ENCODE measurements at regions not wholly inside any gene's neighbourhood (a gene's known extent, or its start where the extent isn't known, plus 50 kb on each side); places are given as distances from the start of the nearest gene placed in this dataset.

- no peak for DNase-seq
- H3K36me3 Mint-ChIP-seq (ENCODE audit: low read depth), result no peaks in the 10 kb centered on the region
- H3K9me3 Mint-ChIP-seq, result no peaks in the 10 kb centered on the region
- POLR2A ChIA-PET, result no interaction called here
- no peak for ATAC-seq
- TF ChIP-seq, protein P1, sequence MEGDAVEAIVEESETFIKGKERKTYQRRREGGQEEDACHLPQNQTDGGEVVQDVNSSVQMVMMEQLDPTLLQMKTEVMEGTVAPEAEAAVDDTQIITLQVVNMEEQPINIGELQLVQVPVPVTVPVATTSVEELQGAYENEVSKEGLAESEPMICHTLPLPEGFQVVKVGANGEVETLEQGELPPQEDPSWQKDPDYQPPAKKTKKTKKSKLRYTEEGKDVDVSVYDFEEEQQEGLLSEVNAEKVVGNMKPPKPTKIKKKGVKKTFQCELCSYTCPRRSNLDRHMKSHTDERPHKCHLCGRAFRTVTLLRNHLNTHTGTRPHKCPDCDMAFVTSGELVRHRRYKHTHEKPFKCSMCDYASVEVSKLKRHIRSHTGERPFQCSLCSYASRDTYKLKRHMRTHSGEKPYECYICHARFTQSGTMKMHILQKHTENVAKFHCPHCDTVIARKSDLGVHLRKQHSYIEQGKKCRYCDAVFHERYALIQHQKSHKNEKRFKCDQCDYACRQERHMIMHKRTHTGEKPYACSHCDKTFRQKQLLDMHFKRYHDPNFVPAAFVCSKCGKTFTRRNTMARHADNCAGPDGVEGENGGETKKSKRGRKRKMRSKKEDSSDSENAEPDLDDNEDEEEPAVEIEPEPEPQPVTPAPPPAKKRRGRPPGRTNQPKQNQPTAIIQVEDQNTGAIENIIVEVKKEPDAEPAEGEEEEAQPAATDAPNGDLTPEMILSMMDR (IDR thresholded peaks at IDR 0.05), result no peak
- H3K4me1 Mint-ChIP-seq (ENCODE audit: low read depth), result no peaks in the 10 kb centered on the region
- H3K27me3 Mint-ChIP-seq, result no peaks in the 10 kb centered on the region
- CTCF ChIA-PET, result no interaction called here
- intact Hi-C loops (cut with micrococcal nuclease), result no loop called here
- H3K4me3 Mint-ChIP-seq, result no peak overlapping the region
- no peak overlapping the region for H3K27ac Mint-ChIP-seq
Measured at GRCh38 chr5:82858151-82859025, 218.8 kb downstream of the TMEM167A start.

GRCh38 chr5:82855893-82856550 lies 221.2 kb downstream of the TMEM167A start:
- H3K4me3 Mint-ChIP-seq, result no peak overlapping the region
- CTCF ChIA-PET, result no interaction called here
- no peaks in the 10 kb centered on the region for H3K36me3 Mint-ChIP-seq (ENCODE audit: low read depth)
- intact Hi-C loops (cut with micrococcal nuclease), result no loop called here
- H3K9me3 Mint-ChIP-seq, result no peaks in the 10 kb centered on the region
- TF ChIP-seq, protein P1 (IDR thresholded peaks at IDR 0.05), result no peak
- H3K27me3 Mint-ChIP-seq, result no peaks in the 10 kb centered on the region
- no peaks in the 10 kb centered on the region for H3K4me1 Mint-ChIP-seq (ENCODE audit: low read depth)
- ATAC-seq, result no peak
- H3K27ac Mint-ChIP-seq, result no peak overlapping the region
- DNase-seq, result no peak
- POLR2A ChIA-PET, result no interaction called here

DNA sequence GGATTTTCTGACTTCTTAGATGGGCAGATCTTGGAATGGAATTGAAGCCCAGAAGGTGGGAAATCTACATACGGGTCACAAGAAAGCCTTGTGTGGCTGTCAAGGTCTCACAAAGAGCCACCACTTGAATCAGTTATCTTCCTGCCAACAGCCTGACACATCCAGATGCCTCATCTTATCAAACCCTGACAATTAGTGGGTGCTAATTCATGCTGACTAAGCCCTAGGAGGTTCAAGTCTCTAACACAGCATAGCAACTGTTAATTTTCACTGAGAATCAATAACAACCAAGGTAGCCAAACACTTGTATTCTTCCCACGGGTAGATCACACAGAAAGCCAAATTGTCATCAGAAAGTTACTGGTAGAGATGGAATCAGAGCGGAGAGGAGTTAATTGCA lies 222.2 kb downstream of the TMEM167A start:
- CTCF ChIA-PET, result no interaction called here
- H3K27ac Mint-ChIP-seq, result no peak overlapping the region
- H3K27me3 Mint-ChIP-seq, result no peaks in the 10 kb centered on the region
- POLR2A ChIA-PET, result no interaction called here
- no peaks in the 10 kb centered on the region for H3K4me1 Mint-ChIP-seq (ENCODE audit: low read depth)
- no peak overlapping the region for H3K4me3 Mint-ChIP-seq
- ATAC-seq (no peak), DNase-seq (no peak)
- H3K36me3 Mint-ChIP-seq (ENCODE audit: low read depth), result no peaks in the 10 kb centered on the region
- TF ChIP-seq, protein P1 (IDR thresholded peaks at IDR 0.05), result no peak
- no peaks in the 10 kb centered on the region for H3K9me3 Mint-ChIP-seq
- intact Hi-C loops (cut with micrococcal nuclease), result no loop called here

GRCh38 chr5:82851471-82851870 lies 225.7 kb downstream of the TMEM167A start:
- H3K4me1 Mint-ChIP-seq (ENCODE audit: low read depth), result no peaks in the 10 kb centered on the region
- ChIA-PET POLR2A (no interaction called here), CTCF (no interaction called here)
- H3K4me3 Mint-ChIP-seq, result no peak overlapping the region
- ATAC-seq (no peak), DNase-seq (no peak)
- TF ChIP-seq, protein P1 (IDR thresholded peaks at IDR 0.05), result no peak
- no peaks in the 10 kb centered on the region for H3K36me3 Mint-ChIP-seq (ENCODE audit: low read depth)
- H3K27ac Mint-ChIP-seq, result no peak overlapping the region
- intact Hi-C loops (cut with micrococcal nuclease), result no loop called here
- H3K27me3 Mint-ChIP-seq, result no peaks in the 10 kb centered on the region
- no peaks in the 10 kb centered on the region for H3K9me3 Mint-ChIP-seq

DNA sequence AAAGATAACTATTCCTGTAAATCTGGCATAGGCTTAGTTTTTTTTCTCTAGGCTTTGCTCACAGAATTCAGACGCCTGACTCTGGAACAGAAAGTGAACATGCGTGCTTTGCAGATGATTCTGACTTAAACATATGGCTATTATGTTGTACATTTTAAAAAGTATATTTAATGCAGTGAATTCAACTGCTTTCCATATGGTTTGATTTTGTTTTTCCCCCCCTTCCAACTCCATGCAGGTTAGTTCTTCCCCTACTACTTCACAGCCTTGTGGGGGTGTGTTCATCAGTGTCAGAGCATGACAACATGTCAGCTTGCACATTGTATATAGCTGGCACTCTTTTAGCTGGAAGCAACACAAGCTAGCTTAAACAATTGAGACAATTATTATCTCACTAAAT lies 226.8 kb downstream of the TMEM167A start:
- intact Hi-C loops (cut with micrococcal nuclease), result no loop called here
- H3K36me3 Mint-ChIP-seq (ENCODE audit: low read depth), result no peaks in the 10 kb centered on the region
- CTCF ChIA-PET, result no interaction called here

More for the DNA sequence above, 226.8 kb downstream of the TMEM167A start:
- no peaks in the 10 kb centered on the region for H3K4me1 Mint-ChIP-seq (ENCODE audit: low read depth)
- DNase-seq (no peak), ATAC-seq (no peak)
- TF ChIP-seq, protein P1 (IDR thresholded peaks at IDR 0.05), result no peak
- H3K27ac Mint-ChIP-seq, result no peak overlapping the region
- POLR2A ChIA-PET, result no interaction called here
- H3K9me3 Mint-ChIP-seq, result no peaks in the 10 kb centered on the region
- no peak overlapping the region for H3K4me3 Mint-ChIP-seq
- no peaks in the 10 kb centered on the region for H3K27me3 Mint-ChIP-seq
